HG02571 (cell line): ENCODE measurements at regions not wholly inside any gene's neighbourhood (a gene's known extent, or its start where the extent isn't known, plus 50 kb on each side); places are given as distances from the start of the nearest gene placed in this dataset.
"Not testable (repeated sequence)": the region's sequence is repeated elsewhere in the genome, so short reads cannot be mapped to it uniquely, and the experiment has no call there.

Experiments used
- ATAC-seq: cut with Tn5 transposase; IDR thresholded peaks from one replicate; pipeline ENCODE4 v1.9.1; 2021; ENCODE audit warnings: mild to moderate bottlenecking, moderate library complexity; ENCODE audit not compliant: unreplicated experiment

DNA sequence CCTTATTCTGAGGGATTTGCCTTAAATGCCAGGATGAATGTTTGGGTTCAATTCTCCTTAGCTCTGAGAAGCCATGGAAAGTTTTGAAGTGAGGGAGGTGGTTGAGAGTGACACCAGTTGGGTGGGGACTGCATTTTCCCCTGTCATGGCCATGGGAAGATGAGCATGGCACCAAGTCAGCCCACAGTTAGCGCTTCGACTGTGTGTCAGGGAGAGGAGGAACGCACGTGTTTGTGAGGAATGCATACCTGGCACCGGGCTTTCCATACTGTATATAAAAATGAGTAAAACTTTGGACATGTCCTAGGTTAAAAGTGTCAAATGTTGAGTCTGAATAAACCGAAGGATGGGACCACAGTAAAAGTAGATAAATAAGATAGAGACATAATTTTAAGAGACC is 187.5 kb upstream of the KL start:
- ATAC-seq: no peak

- no peak for ATAC-seq
Observed at GRCh38 chr13:32829269-32829668, 187.0 kb upstream of the KL start.

- ATAC-seq: no peak
Observed at GRCh38 chr13:32829676-32830335, 186.4 kb upstream of the KL start.

DNA sequence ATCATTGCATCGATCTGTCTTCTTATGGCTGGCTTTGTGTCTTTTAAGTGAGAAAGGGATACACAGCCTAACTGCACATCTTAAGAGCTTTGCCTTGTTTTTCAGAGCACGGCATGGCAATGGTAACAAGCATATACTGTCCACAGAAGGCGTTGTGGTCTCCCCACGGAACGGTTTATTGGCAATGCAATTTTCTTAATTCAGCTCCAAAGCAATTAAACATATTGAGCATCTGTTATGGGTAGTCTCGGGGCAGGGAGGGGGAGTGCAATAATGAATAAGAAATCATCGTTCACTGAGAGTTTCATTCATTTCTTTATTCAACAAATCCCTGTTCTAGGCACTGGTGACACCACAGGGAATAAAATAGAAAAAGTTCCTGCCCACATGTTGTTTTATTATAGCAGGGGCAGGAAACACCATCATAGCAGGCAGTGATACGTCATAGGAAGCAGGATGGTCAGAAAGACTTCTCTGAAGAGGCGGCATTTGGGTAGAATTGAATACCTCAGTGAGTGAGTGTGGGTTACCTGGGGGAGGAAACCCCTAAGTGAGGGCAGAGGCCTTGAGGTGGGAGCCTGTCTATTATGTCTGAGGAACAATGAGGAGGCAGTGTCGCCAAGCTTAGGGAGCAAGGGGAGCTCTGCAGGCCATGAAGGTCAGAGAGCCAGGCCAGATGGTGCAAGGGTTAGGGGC is 185.7 kb upstream of the KL start:
- no peak for ATAC-seq

DNA sequence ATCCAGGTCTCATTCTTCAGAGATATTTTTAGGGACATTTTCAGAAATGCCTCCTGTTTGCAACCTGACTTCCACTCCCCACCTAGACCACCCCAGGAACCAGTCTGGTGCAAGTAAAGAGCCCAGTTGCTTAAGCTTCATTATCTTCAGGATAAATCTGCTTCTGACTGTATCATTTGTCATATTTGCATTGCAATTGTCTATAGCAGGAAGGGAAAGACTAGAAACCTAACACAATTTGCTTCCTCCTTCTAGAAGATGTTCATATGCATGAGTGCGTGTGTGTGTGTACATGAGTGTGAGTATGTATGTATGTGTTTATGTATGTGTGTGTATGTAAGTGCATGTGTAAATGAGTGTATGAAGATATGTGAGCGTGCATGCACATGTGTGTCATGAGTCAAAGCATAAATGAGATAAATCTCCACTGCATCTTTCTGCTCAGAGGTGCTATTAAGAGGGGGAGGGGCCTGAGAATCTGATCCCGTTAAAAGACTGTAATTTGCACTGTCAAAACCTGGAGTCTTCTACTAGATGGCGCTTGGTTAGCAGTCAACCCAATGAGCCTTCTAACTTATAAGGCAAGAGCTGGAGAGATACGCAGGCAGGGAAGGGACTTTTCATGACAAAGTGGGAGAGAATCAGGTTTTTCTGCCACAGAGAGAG is 178.8 kb upstream of the KL start:
- ATAC-seq: no peak

DNA sequence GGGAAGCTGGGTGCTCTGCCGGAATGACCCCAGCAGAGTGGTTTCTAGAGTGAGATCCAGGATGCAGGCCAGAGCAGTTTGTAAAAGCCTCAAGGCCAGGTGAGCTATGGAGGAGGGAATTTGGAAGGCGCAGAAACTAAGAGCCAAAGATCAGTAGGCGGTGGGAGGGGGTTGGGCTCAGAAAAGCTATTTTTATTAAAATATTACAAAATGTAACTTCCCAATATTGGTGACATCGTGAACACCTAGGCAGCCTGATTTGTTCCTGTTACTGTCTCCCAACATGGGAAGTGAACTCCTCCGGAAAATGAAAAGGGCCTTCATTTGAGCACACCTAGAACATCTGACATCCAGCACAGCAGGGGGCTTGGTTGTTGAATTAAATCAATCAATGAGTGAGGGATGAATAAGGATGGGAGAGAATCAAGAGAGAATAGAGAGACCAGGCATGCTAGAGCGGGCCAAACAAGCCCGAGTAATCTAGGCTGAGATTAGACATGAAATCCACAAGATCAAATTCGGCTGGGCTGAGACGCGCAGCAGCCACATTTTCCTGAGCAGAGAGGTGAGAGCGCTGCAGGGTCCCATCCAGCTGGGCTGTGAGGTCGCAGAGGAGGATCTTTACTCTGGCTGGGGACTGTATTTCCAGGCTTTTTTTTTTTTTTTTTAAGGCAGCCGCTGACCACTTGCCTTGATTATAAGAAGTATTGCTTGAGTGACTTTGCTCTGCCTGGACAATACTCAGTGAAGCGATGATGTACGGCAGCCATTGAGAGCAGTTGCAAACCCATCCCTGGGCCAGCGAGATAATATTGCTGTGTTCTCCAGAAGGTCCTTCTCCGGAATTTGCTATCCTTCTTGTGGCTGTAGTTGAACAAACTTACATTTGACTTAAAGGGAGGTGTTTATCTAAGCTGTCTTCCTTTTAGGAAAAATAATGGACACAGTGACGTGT is 178.0 kb upstream of the KL start:
- ATAC-seq: no peak

- ATAC-seq: peak; percentile 62
Observed at GRCh38 chr13:32838945-32839344, 177.3 kb upstream of the KL start.

GRCh38 chr13:32840113-32840512 is 176.1 kb upstream of the KL start:
- no peak for ATAC-seq

- peak; percentile 58 for ATAC-seq
Observed at GRCh38 chr13:32840989-32841713, 175.1 kb upstream of the KL start.

GRCh38 chr13:32845952-32846950 is 170.0 kb upstream of the KL start:
- no peak for ATAC-seq

GRCh38 chr13:32847976-32848375 is 168.2 kb upstream of the KL start:
- ATAC-seq: not testable (repeated sequence)

DNA sequence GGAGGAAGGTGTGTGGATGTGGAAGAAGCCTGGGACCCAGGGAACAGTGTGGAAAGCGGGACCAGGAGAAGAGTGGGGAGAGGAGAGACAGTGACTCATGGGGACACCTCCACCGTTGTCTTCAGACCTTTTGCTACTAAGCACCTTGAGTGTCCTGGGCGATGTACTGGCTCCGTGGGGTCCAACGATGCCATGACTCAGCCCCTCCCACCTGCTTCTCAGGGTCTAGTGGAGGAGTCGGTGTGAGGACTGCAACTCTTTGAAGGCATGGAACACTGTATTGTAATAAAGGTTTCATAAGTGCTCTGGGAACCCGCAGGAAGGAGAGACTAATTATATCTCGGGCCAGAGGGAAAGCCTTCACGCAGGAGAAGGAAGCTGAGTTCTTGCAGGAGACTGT is 166.9 kb upstream of the KL start:
- no peak for ATAC-seq

DNA sequence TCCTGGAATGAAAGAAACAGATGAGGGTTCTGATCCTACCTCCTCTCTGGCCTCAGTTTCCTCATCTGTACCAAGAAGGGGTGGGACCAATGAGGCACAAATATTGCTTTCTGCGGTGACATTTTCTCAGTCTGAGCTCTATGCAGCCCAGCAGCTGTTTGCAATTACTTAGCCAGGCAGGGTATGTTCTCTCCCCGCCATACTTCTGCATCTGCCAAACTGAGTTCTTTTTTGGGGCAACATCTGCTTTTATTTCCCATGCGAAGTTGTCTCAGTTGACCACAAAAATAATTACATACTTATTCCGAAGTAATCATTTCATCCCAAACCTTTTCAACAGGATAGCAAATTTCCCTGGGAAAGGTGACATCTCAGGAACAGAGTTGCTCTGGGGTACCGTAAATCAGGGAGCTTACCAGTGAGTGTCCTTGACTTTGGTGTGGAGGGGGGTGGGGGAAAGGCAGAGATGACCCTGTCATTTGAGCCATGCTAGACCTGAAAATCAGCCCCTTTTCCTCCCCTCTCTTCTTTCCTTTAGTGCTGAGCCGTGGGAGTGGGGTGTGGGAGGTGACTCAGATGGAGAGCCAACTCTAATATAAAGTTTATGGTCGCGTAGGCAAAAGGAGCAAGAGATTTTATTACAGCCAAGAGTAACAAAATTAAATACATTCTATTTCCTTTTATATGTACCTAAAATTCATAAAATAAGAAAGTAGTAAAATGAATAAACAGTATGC is 165.7 kb upstream of the KL start:
- no peak for ATAC-seq

DNA sequence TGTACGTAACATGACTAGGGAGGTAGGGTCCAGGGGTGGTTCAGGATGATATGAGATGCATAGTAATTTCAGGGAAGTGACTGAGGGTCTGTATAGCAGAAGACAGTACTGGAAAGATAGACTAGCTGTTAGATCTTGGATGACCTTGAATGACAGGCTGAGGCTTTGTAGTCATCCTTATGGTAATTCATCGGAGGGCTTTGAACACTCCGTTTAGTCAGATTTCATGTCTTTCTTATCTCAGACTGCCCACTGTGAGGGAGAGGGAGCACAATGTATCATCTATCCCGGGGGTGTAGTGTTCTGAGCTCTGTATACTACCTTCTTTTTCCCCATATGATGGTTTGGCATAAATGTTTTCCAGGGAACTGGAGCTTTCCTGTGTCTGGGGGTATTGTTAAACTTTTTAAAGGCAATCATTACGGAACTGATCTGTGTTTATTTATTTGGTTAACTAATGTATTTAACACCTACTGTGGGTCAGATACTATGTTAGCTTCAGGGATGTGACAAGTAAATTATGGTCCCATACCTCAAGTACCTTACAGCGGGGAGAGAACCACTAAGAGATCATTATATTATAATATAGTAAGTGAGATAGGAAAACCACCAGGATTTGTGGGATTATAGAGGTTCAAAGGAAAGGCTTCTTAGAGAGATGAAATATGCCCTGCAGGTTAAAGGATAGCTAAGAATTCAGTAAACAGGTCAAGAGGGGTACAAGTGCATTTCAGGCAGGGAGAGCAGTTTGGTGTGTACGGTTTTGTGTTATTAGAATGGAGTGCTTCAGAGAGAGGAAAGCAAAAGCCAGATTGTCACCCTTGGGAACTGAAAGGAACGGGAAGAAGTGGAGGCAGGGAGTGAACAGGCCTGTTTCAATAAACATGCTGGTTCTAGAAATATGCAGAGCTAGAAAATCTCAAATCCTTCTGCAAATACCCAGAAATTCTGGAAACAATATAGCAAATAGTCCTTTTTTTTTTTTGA is 164.8 kb upstream of the KL start:
- no peak for ATAC-seq

DNA sequence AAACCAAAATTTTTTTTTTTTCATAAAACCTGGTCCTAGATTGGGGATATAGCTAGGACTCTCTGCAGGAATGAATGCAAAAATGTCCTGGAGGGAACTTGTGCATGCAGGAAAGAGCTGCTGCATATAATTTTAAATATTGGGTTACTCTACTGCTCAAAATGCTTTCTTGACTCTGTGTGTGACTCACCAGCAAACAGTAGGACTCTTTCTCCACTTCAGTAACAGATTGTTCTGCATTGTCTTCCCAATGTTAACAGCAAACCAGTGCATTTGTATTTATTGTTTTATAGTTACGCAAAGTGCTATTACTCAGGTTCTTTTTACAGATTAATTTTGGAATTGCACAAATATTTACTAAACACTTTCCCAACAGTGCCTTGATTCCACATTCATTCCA is 163.7 kb upstream of the KL start:
- no peak for ATAC-seq

- ATAC-seq: no peak
Observed at GRCh38 chr13:32857077-32857476, 159.1 kb upstream of the KL start.

- no peak for ATAC-seq
Observed at GRCh38 chr13:32857689-32858088, 158.5 kb upstream of the KL start.
